Bronchial epithelial cell (primary cell): ENCODE measurements at regions not wholly inside any gene's neighbourhood (a gene's known extent, or its start where the extent isn't known, plus 50 kb on each side); places are given as distances from the start of the nearest gene placed in this dataset.

Source experiments
- DNase-seq: peaks from one replicate; pipeline ENCODE4 v3.0.0-alpha.2; 2010; ENCODE audit warnings: low read depth
- FAIRE-seq: peaks from 2 replicates; lab custom pipeline; 2011; peaks lifted over from hg19 to GRCh38; lab: Jason Lieb, UNC
- H3K27me3 ChIP-seq: 2 replicates; pipeline ENCODE4 v1.5.1; 2011; ENCODE audit warnings: low read length; ENCODE audit not compliant: control insufficient read depth, insufficient read depth
- H3K36me3 ChIP-seq: 2 replicates; pipeline ENCODE4 v1.5.1; 2011; ENCODE audit warnings: low read length; ENCODE audit not compliant: control insufficient read depth, insufficient read depth
- H3K4me3 ChIP-seq: 2 replicates; pipeline ENCODE4 v1.5.1; 2011; ENCODE audit warnings: mild to moderate bottlenecking, low read depth, low read length, control low read depth
- CTCF ChIP-seq: IDR thresholded peaks from 2 replicates; pipeline ENCODE4 v1.5.1; 2011; ENCODE audit warnings: mild to moderate bottlenecking, moderate library complexity, low read length, control low read depth, inconsistent platforms; ENCODE audit not compliant: insufficient read depth, severe bottlenecking

- TF ChIP-seq CTCF: no peak
- no peak for FAIRE-seq
- no peak for DNase-seq
- Histone ChIP-seq H3K36me3 (no peaks in the 10 kb centered on the region), H3K27me3 (no peaks in the 10 kb centered on the region), H3K4me3 (no peak overlapping the region)
Measured at GRCh38 chr3:72543246-72543645, 305.0 kb downstream of the SHQ1 start.

GRCh38 chr3:72542781-72543180, 305.5 kb downstream of the SHQ1 start:
- Histone ChIP-seq H3K4me3 (no peak overlapping the region), H3K27me3 (no peaks in the 10 kb centered on the region), H3K36me3 (no peaks in the 10 kb centered on the region)
- no peak for DNase-seq
- no peak for FAIRE-seq
- no peak for TF ChIP-seq CTCF

GRCh38 chr3:72539856-72540255, 308.4 kb downstream of the SHQ1 start:
- Histone ChIP-seq H3K4me3 (no peak overlapping the region), H3K27me3 (no peaks in the 10 kb centered on the region), H3K36me3 (no peaks in the 10 kb centered on the region)
- DNase-seq: no peak
- peak; percentile 47 for FAIRE-seq
- TF ChIP-seq CTCF: no peak

GRCh38 chr3:72538070-72538745, 310.0 kb downstream of the SHQ1 start:
- TF ChIP-seq CTCF: no peak
- Histone ChIP-seq H3K36me3 (no peaks in the 10 kb centered on the region), H3K4me3 (no peak overlapping the region), H3K27me3 (no peaks in the 10 kb centered on the region)
- DNase-seq: peak; percentile 87
- FAIRE-seq: no peak

- no peak for FAIRE-seq
- H3K27me3 ChIP-seq: no peaks in the 10 kb centered on the region
- no peak for DNase-seq
Measured at GRCh38 chr3:72537448-72537847, 310.8 kb downstream of the SHQ1 start.

More at GRCh38 chr3:72537448-72537847, 310.8 kb downstream of the SHQ1 start:
- no peaks in the 10 kb centered on the region for H3K36me3 ChIP-seq
- no peak overlapping the region for H3K4me3 ChIP-seq
- no peak for TF ChIP-seq CTCF
